ENCODE measurements at regions not wholly inside any gene's neighbourhood (a gene's known extent, or its start where the extent isn't known, plus 50 kb on each side); places are given as distances from the start of the nearest gene placed in this dataset.

GRCh38 chr21:25461725-25462124 is 145.6 kb downstream of the MRPL39 start:
- FAIRE-seq: no peak
- no peaks in the 10 kb centered on the region for H3K27me3 Mint-ChIP-seq (ENCODE audit: low read depth, unreplicated experiment)
- H3K9me3 ChIP-seq (ENCODE audit: insufficient read depth, low read depth, low read length): no peaks in the 10 kb centered on the region
- H3K27ac ChIP-seq (ENCODE audit: low read depth, low read length): no peak overlapping the region
- no peaks in the 10 kb centered on the region for H3K27me3 ChIP-seq (ENCODE audit: insufficient read depth, low read length)
- DNase-seq (ENCODE audit: low read depth): peak; percentile 35
- H4K20me1 ChIP-seq (ENCODE audit: insufficient read depth, low read length): no peaks in the 10 kb centered on the region
- H3K9ac ChIP-seq (ENCODE audit: low read length): no peak overlapping the region
- H3K4me2 ChIP-seq (ENCODE audit: low read length): no peak overlapping the region
- peaks cover 5% of the 10 kb centered on the region for H3K4me1 ChIP-seq (ENCODE audit: insufficient read depth, low read length)
- peaks cover 13% of the 10 kb centered on the region for H3K4me1 Mint-ChIP-seq (ENCODE audit: low read depth, unreplicated experiment)
- no peaks in the 10 kb centered on the region for H3K9me3 Mint-ChIP-seq (ENCODE audit: unreplicated experiment)
- no peak overlapping the region for H3K4me3 Mint-ChIP-seq (ENCODE audit: unreplicated experiment)
- no peaks in the 10 kb centered on the region for H3K79me2 ChIP-seq (ENCODE audit: insufficient read depth, low read length)
- TF ChIP-seq EZH2 (IDR thresholded peaks at IDR 0.05; ENCODE audit: insufficient read depth, low read length): no peak
- TF ChIP-seq CTCF (IDR thresholded peaks at IDR 0.05; ENCODE audit: insufficient read depth, low read depth, low read length): no peak
- no peaks in the 10 kb centered on the region for H3K36me3 ChIP-seq (ENCODE audit: insufficient read depth, low read length)
- H3K36me3 Mint-ChIP-seq (ENCODE audit: low read depth, unreplicated experiment): no peaks in the 10 kb centered on the region
- peak overlapping the region; percentile 0 for H3K27ac Mint-ChIP-seq (ENCODE audit: unreplicated experiment)
- H2AFZ ChIP-seq (ENCODE audit: low read depth, low read length): no peak overlapping the region
- H3K4me3 ChIP-seq (ENCODE audit: insufficient read depth, low read depth, low read length): no peak overlapping the region

- Histone ChIP-seq H3K79me2 (ENCODE audit: insufficient read depth, low read length) (no peaks in the 10 kb centered on the region), H2AFZ (ENCODE audit: low read depth, low read length) (no peak overlapping the region), H3K9ac (ENCODE audit: low read length) (no peak overlapping the region), H4K20me1 (ENCODE audit: insufficient read depth, low read length) (no peaks in the 10 kb centered on the region), H3K4me3 (ENCODE audit: insufficient read depth, low read depth, low read length) (no peak overlapping the region), H3K27ac (ENCODE audit: low read depth, low read length) (no peak overlapping the region), H3K4me2 (ENCODE audit: low read length) (no peak overlapping the region), H3K27me3 (ENCODE audit: insufficient read depth, low read length) (no peaks in the 10 kb centered on the region), H3K4me1 (ENCODE audit: insufficient read depth, low read length) (peaks cover 7% of the 10 kb centered on the region), H3K9me3 (ENCODE audit: insufficient read depth, low read depth, low read length) (no peaks in the 10 kb centered on the region), H3K36me3 (ENCODE audit: insufficient read depth, low read length) (no peaks in the 10 kb centered on the region)
- DNase-seq (ENCODE audit: low read depth) (no peak), FAIRE-seq (no peak)
- Mint-ChIP-seq H3K4me3 (ENCODE audit: unreplicated experiment) (no peak overlapping the region), H3K27ac (ENCODE audit: unreplicated experiment) (no peak overlapping the region), H3K27me3 (ENCODE audit: low read depth, unreplicated experiment) (no peaks in the 10 kb centered on the region), H3K9me3 (ENCODE audit: unreplicated experiment) (no peaks in the 10 kb centered on the region), H3K36me3 (ENCODE audit: low read depth, unreplicated experiment) (no peaks in the 10 kb centered on the region), H3K4me1 (ENCODE audit: low read depth, unreplicated experiment) (peaks cover 16% of the 10 kb centered on the region)
- TF ChIP-seq CTCF (IDR thresholded peaks at IDR 0.05; ENCODE audit: insufficient read depth, low read depth, low read length) (no peak), EZH2 (IDR thresholded peaks at IDR 0.05; ENCODE audit: insufficient read depth, low read length) (no peak)
Observed at GRCh38 chr21:25459993-25460392, 147.3 kb downstream of the MRPL39 start.

- Mint-ChIP-seq H3K4me1 (ENCODE audit: low read depth, unreplicated experiment) (peaks cover 16% of the 10 kb centered on the region), H3K4me3 (ENCODE audit: unreplicated experiment) (no peak overlapping the region), H3K27me3 (ENCODE audit: low read depth, unreplicated experiment) (no peaks in the 10 kb centered on the region), H3K27ac (ENCODE audit: unreplicated experiment) (no peak overlapping the region), H3K9me3 (ENCODE audit: unreplicated experiment) (no peaks in the 10 kb centered on the region), H3K36me3 (ENCODE audit: low read depth, unreplicated experiment) (no peaks in the 10 kb centered on the region)
- H3K9ac ChIP-seq (ENCODE audit: low read length): no peak overlapping the region
- H3K79me2 ChIP-seq (ENCODE audit: insufficient read depth, low read length): no peaks in the 10 kb centered on the region
- H3K36me3 ChIP-seq (ENCODE audit: insufficient read depth, low read length): no peaks in the 10 kb centered on the region
- no peaks in the 10 kb centered on the region for H4K20me1 ChIP-seq (ENCODE audit: insufficient read depth, low read length)
- H3K9me3 ChIP-seq (ENCODE audit: insufficient read depth, low read depth, low read length): no peaks in the 10 kb centered on the region
- no peak overlapping the region for H3K27ac ChIP-seq (ENCODE audit: low read depth, low read length)
- no peaks in the 10 kb centered on the region for H3K27me3 ChIP-seq (ENCODE audit: insufficient read depth, low read length)
- peaks cover 7% of the 10 kb centered on the region for H3K4me1 ChIP-seq (ENCODE audit: insufficient read depth, low read length)
- TF ChIP-seq EZH2 (IDR thresholded peaks at IDR 0.05; ENCODE audit: insufficient read depth, low read length): no peak
- no peak for TF ChIP-seq CTCF (IDR thresholded peaks at IDR 0.05; ENCODE audit: insufficient read depth, low read depth, low read length)
- H3K4me3 ChIP-seq (ENCODE audit: insufficient read depth, low read depth, low read length): no peak overlapping the region
- no peak for FAIRE-seq
- no peak for DNase-seq (ENCODE audit: low read depth)
- H2AFZ ChIP-seq (ENCODE audit: low read depth, low read length): no peak overlapping the region
- no peak overlapping the region for H3K4me2 ChIP-seq (ENCODE audit: low read length)
Observed at GRCh38 chr21:25459365-25459764, 147.9 kb downstream of the MRPL39 start.

All from astrocyte (in vitro differentiated cells and primary cell).